ENCODE measurements at regions not wholly inside any gene's neighbourhood (a gene's known extent, or its start where the extent isn't known, plus 50 kb on each side); places are given as distances from the start of the nearest gene placed in this dataset.

DNA sequence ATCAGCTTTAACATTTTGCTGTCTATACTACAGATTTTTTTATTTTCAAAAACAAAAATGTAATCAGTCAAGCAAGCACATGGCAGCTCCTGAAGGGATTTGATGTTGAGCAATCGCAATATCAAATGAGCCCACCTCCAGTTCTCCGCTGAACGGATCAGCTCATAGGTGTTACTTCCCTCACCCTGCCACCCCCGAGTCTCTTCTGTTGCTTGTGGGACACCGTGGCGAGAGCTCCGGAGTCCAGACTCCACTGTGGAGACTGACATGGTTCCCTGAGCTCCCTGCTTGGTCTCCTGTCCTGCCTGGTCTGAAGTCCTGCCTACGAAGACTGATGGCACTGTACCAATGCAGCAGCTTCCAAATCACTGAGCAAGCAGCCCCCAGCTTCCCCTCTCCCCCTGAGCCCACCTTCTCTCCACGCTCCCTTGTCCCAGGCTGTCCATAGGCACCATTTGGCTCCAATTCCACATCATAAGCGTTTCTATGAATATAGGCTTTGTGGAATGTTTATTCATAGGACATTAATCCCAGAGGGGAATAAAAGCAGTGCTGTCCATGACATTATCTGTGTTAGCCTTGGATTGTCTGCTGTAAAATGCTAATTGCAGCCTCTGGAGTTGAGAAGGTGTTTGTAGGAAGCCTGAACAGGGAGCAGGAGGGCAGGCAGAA lies 162.2 kb downstream of the LY86 start:
- Histone ChIP-seq H3K27ac (peak overlapping the region; percentile 4 to 73 (median 64)), H3K9me3 (no peaks in the 10 kb centered on the region), H3K4me1 (peaks cover 23 to 42% (median 29%) of the 10 kb centered on the region in 3 donors), H3K36me3 (no peaks in the 10 kb centered on the region), H3K4me3 (no peak overlapping the region), H3K27me3 (no peaks in the 10 kb centered on the region)
- intact Hi-C loops (cut with DNase I), result no loop called here
- TF ChIP-seq, protein P1, sequence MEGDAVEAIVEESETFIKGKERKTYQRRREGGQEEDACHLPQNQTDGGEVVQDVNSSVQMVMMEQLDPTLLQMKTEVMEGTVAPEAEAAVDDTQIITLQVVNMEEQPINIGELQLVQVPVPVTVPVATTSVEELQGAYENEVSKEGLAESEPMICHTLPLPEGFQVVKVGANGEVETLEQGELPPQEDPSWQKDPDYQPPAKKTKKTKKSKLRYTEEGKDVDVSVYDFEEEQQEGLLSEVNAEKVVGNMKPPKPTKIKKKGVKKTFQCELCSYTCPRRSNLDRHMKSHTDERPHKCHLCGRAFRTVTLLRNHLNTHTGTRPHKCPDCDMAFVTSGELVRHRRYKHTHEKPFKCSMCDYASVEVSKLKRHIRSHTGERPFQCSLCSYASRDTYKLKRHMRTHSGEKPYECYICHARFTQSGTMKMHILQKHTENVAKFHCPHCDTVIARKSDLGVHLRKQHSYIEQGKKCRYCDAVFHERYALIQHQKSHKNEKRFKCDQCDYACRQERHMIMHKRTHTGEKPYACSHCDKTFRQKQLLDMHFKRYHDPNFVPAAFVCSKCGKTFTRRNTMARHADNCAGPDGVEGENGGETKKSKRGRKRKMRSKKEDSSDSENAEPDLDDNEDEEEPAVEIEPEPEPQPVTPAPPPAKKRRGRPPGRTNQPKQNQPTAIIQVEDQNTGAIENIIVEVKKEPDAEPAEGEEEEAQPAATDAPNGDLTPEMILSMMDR (IDR thresholded peaks at IDR 0.05), result no peak
- TF ChIP-seq POLR2A (IDR thresholded peaks at IDR 0.05), result no peak
- 87 to 89% methylated on average over 10 of the region's 10 CpGs for WGBS, 2 donors
- no peak for DNase-seq

DNA sequence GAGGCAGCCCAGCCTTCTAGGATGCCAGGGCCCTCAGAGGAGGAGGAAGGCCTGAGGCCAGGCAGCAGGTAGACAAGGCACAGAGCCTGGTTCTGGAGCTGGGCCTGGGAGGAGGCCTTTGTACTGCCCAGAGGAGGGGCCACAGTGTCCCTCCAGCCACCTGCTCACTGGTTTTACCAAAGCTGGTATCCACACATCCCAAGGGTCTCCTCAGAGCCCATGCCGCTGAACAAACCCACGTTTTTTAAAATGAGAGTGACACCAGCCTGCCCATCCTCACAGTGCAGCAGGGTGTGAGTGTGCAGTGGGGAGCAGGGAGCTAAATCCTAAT lies 162.7 kb downstream of the LY86 start:
- H3K27ac ChIP-seq, result peak overlapping the region; percentile 4 to 73 (median 50)
- H3K27me3 ChIP-seq, result no peaks in the 10 kb centered on the region

DNA sequence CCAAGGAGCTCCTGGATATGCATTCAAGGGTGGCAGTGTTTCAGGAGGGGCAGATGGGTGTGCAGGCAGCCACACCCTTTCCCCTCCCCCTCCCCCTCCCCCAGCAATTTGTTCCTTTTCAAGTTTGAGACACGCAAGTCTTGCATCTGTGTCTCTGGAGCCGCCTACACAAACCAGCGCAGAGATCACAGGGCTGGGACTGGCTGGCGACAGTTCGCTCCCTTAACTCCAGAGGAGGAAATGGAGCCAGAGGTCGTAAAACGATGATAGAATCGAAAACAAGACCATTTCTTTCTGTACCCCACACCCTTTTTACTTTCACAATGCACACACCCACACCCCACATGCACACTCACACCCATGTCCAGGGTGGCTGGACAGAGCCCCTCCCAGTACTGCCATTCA lies 163.1 kb downstream of the LY86 start:
- TF ChIP-seq POLR2A (IDR thresholded peaks at IDR 0.05), result no peak
- TF ChIP-seq, protein P1 (IDR thresholded peaks at IDR 0.05), result no peak
- peaks cover 23 to 42% (median 29%) of the 10 kb centered on the region in 3 donors for H3K4me1 ChIP-seq
- H3K27ac ChIP-seq, result peak overlapping the region in 3 of 4 donors; percentile 31 to 73 (median 69)
- intact Hi-C loops (cut with DNase I), result no loop called here
- no peaks in the 10 kb centered on the region for H3K36me3 ChIP-seq
- no peaks in the 10 kb centered on the region for H3K27me3 ChIP-seq
- H3K9me3 ChIP-seq, result no peaks in the 10 kb centered on the region
- no peak overlapping the region for H3K4me3 ChIP-seq
- WGBS, 2 donors, result 38 to 49% methylated on average over 8 of the region's 8 CpGs
- no peak for DNase-seq

More for the DNA sequence above, 162.7 kb downstream of the LY86 start:
- intact Hi-C loops (cut with DNase I), result no loop called here
- DNase-seq, result no peak
- WGBS, 2 donors, result 55 to 71% methylated on average over 2 of the region's 2 CpGs
- Histone ChIP-seq H3K4me3 (no peak overlapping the region), H3K36me3 (no peaks in the 10 kb centered on the region), H3K9me3 (no peaks in the 10 kb centered on the region), H3K4me1 (peaks cover 23 to 42% (median 29%) of the 10 kb centered on the region in 3 donors)
- TF ChIP-seq, protein P1 (IDR thresholded peaks at IDR 0.05), result no peak
- no peak for TF ChIP-seq POLR2A (IDR thresholded peaks at IDR 0.05)

DNA sequence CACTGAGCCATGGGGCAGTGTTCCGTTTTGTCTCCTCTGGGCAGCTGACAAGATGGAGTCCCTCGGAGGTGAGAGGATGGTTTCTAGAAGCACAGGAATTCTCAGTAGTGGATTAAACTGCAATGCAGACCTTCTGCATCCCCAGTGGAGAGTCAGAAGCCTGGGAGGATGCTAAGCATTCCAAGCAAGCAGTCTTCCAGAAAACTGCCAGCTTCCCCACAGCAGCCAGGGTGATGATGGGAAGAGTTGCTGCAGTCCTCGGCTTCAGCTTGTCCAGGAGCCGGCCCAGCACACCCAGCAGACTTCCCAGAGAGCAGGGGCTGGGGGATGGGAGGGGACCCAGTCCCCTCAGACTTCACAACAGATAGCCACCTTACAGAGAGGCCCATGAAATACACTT lies 163.6 kb downstream of the LY86 start:
- 80 to 92% methylated on average over 2 of the region's 4 CpGs for WGBS, 2 donors
- TF ChIP-seq POLR2A (IDR thresholded peaks at IDR 0.05), result no peak
- TF ChIP-seq, protein P1 (IDR thresholded peaks at IDR 0.05), result no peak
- H3K27ac ChIP-seq, result peak overlapping the region in 3 of 4 donors; percentile 31 to 69 (median 38)
- H3K9me3 ChIP-seq, result no peaks in the 10 kb centered on the region
- no peak overlapping the region for H3K4me3 ChIP-seq
- intact Hi-C loops (cut with DNase I), result no loop called here
- no peak for DNase-seq
- no peaks in the 10 kb centered on the region for H3K36me3 ChIP-seq
- no peaks in the 10 kb centered on the region for H3K27me3 ChIP-seq
- peaks cover 23 to 42% (median 29%) of the 10 kb centered on the region in 3 donors for H3K4me1 ChIP-seq

DNA sequence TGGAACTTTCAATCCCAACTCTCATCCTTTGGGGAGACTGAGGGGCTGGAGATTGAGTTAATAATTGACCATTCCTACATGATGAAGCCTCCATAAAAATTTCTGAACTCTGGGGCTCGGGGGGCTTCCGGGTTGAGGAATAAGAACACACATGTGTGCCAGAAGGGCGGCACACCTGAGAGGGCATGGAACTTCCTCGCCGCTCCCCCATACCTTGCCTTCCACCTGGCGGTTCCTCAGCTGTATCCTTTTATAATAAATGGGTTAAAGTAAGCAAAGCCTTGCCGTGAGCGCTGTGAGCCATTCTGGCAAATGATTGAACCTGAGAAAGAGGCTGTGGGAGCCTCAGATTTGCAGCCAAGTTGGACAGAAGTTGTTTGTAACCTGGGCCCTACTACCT lies 164.8 kb downstream of the LY86 start:
- DNase-seq, result no peak
- no peak overlapping the region for H3K4me3 ChIP-seq
- no peaks in the 10 kb centered on the region for H3K36me3 ChIP-seq
- H3K9me3 ChIP-seq, result no peaks in the 10 kb centered on the region
- peaks cover 24 to 42% (median 29%) of the 10 kb centered on the region in 3 donors for H3K4me1 ChIP-seq
- no peak overlapping the region for H3K27ac ChIP-seq
- intact Hi-C loops (cut with DNase I), result no loop called here
- H3K27me3 ChIP-seq, result no peaks in the 10 kb centered on the region
- TF ChIP-seq POLR2A (IDR thresholded peaks at IDR 0.05), result no peak
- TF ChIP-seq, protein P1 (IDR thresholded peaks at IDR 0.05), result no peak
- WGBS, 2 donors, result 93 to 100% methylated on average over 6 to 8 of the region's 8 CpGs

All from esophagus squamous epithelium (tissue), 5 donors.